ENCODE measurements at regions not wholly inside any gene's neighbourhood (a gene's known extent, or its start where the extent isn't known, plus 50 kb on each side); places are given as distances from the start of the nearest gene placed in this dataset.

DNA sequence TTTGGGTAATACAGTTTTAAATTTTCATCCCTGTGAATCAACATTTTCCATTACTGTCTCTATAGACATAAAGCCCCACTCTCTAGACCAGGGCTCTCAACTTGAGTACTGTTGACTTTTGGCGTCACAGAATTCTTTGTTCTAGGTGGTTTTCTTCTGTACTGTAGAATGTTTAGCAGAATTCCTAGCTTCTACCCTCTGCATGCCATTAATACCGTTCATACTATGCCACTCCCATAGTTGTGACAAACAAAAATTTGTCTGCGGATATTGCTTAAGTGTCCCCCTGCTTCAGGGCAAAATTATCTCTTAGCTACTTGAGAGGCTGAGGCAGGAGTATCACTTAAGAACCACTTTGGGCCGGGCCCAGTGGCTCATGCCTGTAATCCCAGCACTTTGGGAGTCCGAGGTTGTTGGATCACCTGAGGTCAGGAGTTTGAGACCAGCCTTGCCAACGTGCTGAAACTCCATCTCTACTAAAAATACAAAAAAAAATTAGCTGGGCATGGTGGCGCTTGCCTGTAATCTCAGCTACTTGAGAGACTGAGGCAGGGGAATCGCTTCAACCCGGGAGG, 57.3 kb upstream of the NRG3 start:
- no peaks in the 10 kb centered on the region for H3K79me1 ChIP-seq (ENCODE audit: low read depth, low read length)
- H3K4me2 ChIP-seq (ENCODE audit: insufficient read depth in 1 of 2, low read depth in 2 of 2, low read length in 2 of 2), result no peak overlapping the region
- no peak overlapping the region for H2BK5ac ChIP-seq (ENCODE audit: low read depth, low read length)
- H3K14ac ChIP-seq (ENCODE audit: insufficient read length), result no peak overlapping the region
- CTCF ChIA-PET (ENCODE audit: partially characterized antibody), result interaction anchor here (0.8 to 3.8 kb wide), 4 partner anchors 21 to 405 kb away, joined by 3 to 29 read pairs (median 3); no protein-coding TSS in a partner anchor
- H4K20me1 ChIP-seq (replicated peaks in 1 of 2; ENCODE audit: control insufficient read depth in 1 of 2, insufficient read depth in 2 of 2, low read length in 2 of 2), result no peaks in the 10 kb centered on the region
- no peak overlapping the region for H2BK15ac ChIP-seq (ENCODE audit: low read length)
- no peaks in the 10 kb centered on the region for H3K79me2 ChIP-seq (ENCODE audit: control insufficient read depth in 1 of 2, insufficient read depth in 2 of 2, low read length in 2 of 2)
- no peaks in the 10 kb centered on the region for H3K9me3 ChIP-seq (ENCODE audit: insufficient read depth in 2 of 2, low read depth in 1 of 2, low read length in 1 of 2)
- FAIRE-seq (no peak), DNase-seq (ENCODE audit: low read depth in 1 of 2, low spot score in 2 of 2) (no peak)
- no peak overlapping the region for H3K23ac ChIP-seq (ENCODE audit: insufficient read length)
- H4K5ac ChIP-seq (ENCODE audit: insufficient read length, low read depth, low read length), result no peak overlapping the region
- 91% methylated on average over 9 of the region's 9 CpGs; no CpG with 5 or more reads in 1 of the 2 experiments for WGBS, 2 experiments (ENCODE audit: extremely low coverage in 1 of 2, insufficient coverage in 1 of 2, insufficient read length in 1 of 2, insufficient replicate concordance in 2 of 2, low coverage in 1 of 2, low lambda C conversion rate in 2 of 2, missing lambda C conversion rate in 1 of 2)
- POLR2A ChIA-PET (ENCODE audit: partially characterized antibody), result no interaction called here
- H3K4ac ChIP-seq (replicated peaks; ENCODE audit: insufficient read length, low read depth, low read length), result no peak overlapping the region
- H2BK120ac ChIP-seq (replicated peaks; ENCODE audit: low read depth, low read length), result no peak overlapping the region
- no peaks in the 10 kb centered on the region for H3K4me1 ChIP-seq (replicated peaks in 1 of 4; ENCODE audit: control insufficient read depth in 3 of 4, insufficient read depth in 4 of 4, low read length in 3 of 4)
- no peak overlapping the region for H3K27ac ChIP-seq (ENCODE audit: low read depth, low read length)
- no peak overlapping the region for H3K18ac ChIP-seq (ENCODE audit: extremely low read depth, low read length)
- no peak overlapping the region for H2BK20ac ChIP-seq (ENCODE audit: low read length)
- H3K36me3 ChIP-seq (ENCODE audit: control insufficient read depth in 2 of 4, insufficient read depth in 4 of 4, low read length in 3 of 4), result no peaks in the 10 kb centered on the region
- no peak overlapping the region for H2AK5ac ChIP-seq (ENCODE audit: low read depth, low read length)
- H3K9ac ChIP-seq (replicated peaks in 1 of 4; ENCODE audit: extremely low read depth in 1 of 4, low read depth in 3 of 4, low read length in 3 of 4), result no peak overlapping the region
- no peak overlapping the region for H3K56ac ChIP-seq (replicated peaks; ENCODE audit: insufficient read length, low read depth, low read length)
- no peak overlapping the region for H4K8ac ChIP-seq (ENCODE audit: extremely low read depth, insufficient read depth, low read length)
- 0 out of 2 replicates have a peak overlapping the region, but pooled peaks have one; percentile 14 for H2AFZ ChIP-seq (ENCODE audit: low read length)
- no peaks in the 10 kb centered on the region for H3K23me2 ChIP-seq (ENCODE audit: low read depth, low read length)
- no peaks in the 10 kb centered on the region for H3K27me3 ChIP-seq (replicated peaks in 1 of 4; ENCODE audit: control insufficient read depth in 3 of 4, extremely low read depth in 1 of 4, insufficient read depth in 3 of 4, low read length in 3 of 4)
- TF ChIP-seq SIRT6 (IDR thresholded peaks at IDR 0.05; ENCODE audit: low read length) (no peak), BCL11A (IDR thresholded peaks at IDR 0.05; ENCODE audit: low read depth in 2 of 2, low read length in 2 of 2) (no peak), FOSL1 (IDR thresholded peaks at IDR 0.05; ENCODE audit: insufficient read depth, low read depth, low read length) (no peak)
- no peak overlapping the region for H4K91ac ChIP-seq (replicated peaks; ENCODE audit: insufficient read length, low read length)
- H2BK12ac ChIP-seq (ENCODE audit: low read depth, low read length), result no peak overlapping the region
- no peak overlapping the region for H3K4me3 ChIP-seq (ENCODE audit: extremely low read depth in 1 of 4, insufficient read depth in 2 of 4, low read depth in 3 of 4, low read length in 4 of 4)
